GM12878 (cell line): ENCODE measurements at regions not wholly inside any gene's neighbourhood (a gene's known extent, or its start where the extent isn't known, plus 50 kb on each side); places are given as distances from the start of the nearest gene placed in this dataset.

ENCODE experiments used
- BMI1 ChIP-seq: fragments of 450-650 bp; IDR thresholded peaks from 2 replicates; pipeline ENCODE4 v1.6.1; 2016; ENCODE audit warnings: mild to moderate bottlenecking, moderate library complexity, borderline replicate concordance
- CHD1 ChIP-seq: IDR thresholded peaks from 2 replicates; pipeline ENCODE4 v1.6.1; 2012; ENCODE audit warnings: low read depth, low read length, improper control_type of control experiment
- CHD2 ChIP-seq: IDR thresholded peaks from 2 replicates; pipeline ENCODE4 v1.6.1; 2011; ENCODE audit warnings: low read depth, low read length, improper control_type of control experiment, borderline replicate concordance
- DPF2 ChIP-seq: fragments of 450-650 bp; IDR thresholded peaks from 2 replicates; pipeline ENCODE4 v1.6.1; 2017; ENCODE audit warnings: mild to moderate bottlenecking
- ETV6 ChIP-seq, 2 experiments: fragments of 450-650 bp in 1 of 2; IDR thresholded peaks in 1 of 2; conservative IDR thresholded peaks in 1 of 2; 2 replicates each; pipeline ENCODE4 v1.6.1; 2014; ENCODE audit warnings: antibody characterized with exemption in 1 of 2, borderline replicate concordance in 1 of 2, low read depth in 1 of 2, mild to moderate bottlenecking in 1 of 2, moderate library complexity in 1 of 2
- EZH2 ChIP-seq: IDR thresholded peaks from 2 replicates; pipeline ENCODE4 v1.6.1; 2012; ENCODE audit warnings: low read depth, mild to moderate bottlenecking, control low read depth, inconsistent platforms, low read length, borderline replicate concordance; ENCODE audit not compliant: control insufficient read depth
- FOXM1 ChIP-seq: IDR thresholded peaks from 2 replicates; pipeline ENCODE4 v1.6.1; 2012; ENCODE audit warnings: low read depth, mild to moderate bottlenecking, inconsistent platforms, low read length, moderate library complexity
- NFYA ChIP-seq: IDR thresholded peaks from 2 replicates; pipeline ENCODE4 v1.6.1; 2011; ENCODE audit warnings: low read depth, mild to moderate bottlenecking, low read length, improper control_type of control experiment, borderline replicate concordance
- RB1 ChIP-seq: fragments of 450-650 bp; formaldehyde crosslinking; IDR thresholded peaks from 2 replicates; pipeline ENCODE4 v1.6.1; 2017; ENCODE audit warnings: mild to moderate bottlenecking, borderline replicate concordance
- RCOR1 ChIP-seq: conservative IDR thresholded peaks from 2 replicates; pipeline ENCODE4 v1.6.1; 2012; ENCODE audit warnings: low read depth, low read length, improper control_type of control experiment
- SIX5 ChIP-seq: IDR thresholded peaks from 2 replicates; pipeline ENCODE4 v1.6.1; 2011; ENCODE audit warnings: mild to moderate bottlenecking, low read depth, low read length, moderate library complexity; ENCODE audit not compliant: severe bottlenecking
- TCF3 ChIP-seq: IDR thresholded peaks from 2 replicates; pipeline ENCODE4 v1.6.1; 2012; ENCODE audit warnings: low read depth, mild to moderate bottlenecking, low read length, borderline replicate concordance; ENCODE audit not compliant: insufficient read depth
- TCF7 ChIP-seq: IDR thresholded peaks from 2 replicates; pipeline ENCODE4 v1.6.1; 2014; ENCODE audit warnings: antibody characterized with exemption, borderline replicate concordance
- ZNF622 ChIP-seq: fragments of 450-650 bp; IDR thresholded peaks from 2 replicates; pipeline ENCODE4 v1.6.1; 2017; ENCODE audit warnings: mild to moderate bottlenecking, inconsistent platforms

GRCh38 chr1:117794073-117794472 lies 135.3 kb downstream of the GDAP2 start:
- no peak for TF ChIP-seq ETV6 (conservative IDR thresholded peaks at IDR 0.05 in 1 of 2, IDR thresholded peaks at IDR 0.05 in 1 of 2; ENCODE audit: borderline replicate concordance in 1 of 2, low read depth in 1 of 2)
- TF ChIP-seq CHD2, result no peak
- TF ChIP-seq RCOR1, result no peak
- no peak for TF ChIP-seq BMI1
- no peak for TF ChIP-seq ZNF622
- no peak for TF ChIP-seq NFYA
- TF ChIP-seq DPF2, result no peak
- no peak for TF ChIP-seq SIX5
- no peak for TF ChIP-seq CHD1
- no peak for TF ChIP-seq FOXM1
- TF ChIP-seq RB1, result no peak
- TF ChIP-seq TCF7, result no peak
- no peak for TF ChIP-seq TCF3
- TF ChIP-seq EZH2, result no peak
